ENCODE measurements at regions not wholly inside any gene's neighbourhood (a gene's known extent, or its start where the extent isn't known, plus 50 kb on each side); places are given as distances from the start of the nearest gene placed in this dataset.

DNA sequence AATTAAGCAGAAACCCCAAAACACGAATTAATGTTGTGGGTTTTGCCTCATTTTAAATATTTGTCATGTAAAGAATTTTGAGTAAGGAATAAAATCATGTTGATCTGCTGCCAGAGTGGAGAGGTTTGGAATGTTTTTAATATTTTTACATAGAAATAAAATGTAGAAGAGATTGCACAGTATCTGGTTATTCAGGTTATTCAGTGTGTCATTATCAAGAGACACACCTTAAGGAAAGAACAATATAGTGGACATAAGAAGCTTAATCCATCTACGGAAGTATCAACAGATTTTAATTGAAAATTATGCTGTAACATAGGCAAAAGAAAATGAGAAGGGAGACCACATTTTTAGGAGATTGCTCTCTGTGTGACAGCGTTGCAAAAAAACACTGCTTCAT lies 410.4 kb downstream of the MED10 start:
- Mint-ChIP-seq H3K27me3 (no peaks in the 10 kb centered on the region), H3K4me1 (ENCODE audit: low read depth in 2 of 2) (no peaks in the 10 kb centered on the region), H3K9me3 (peaks cover 11% of the 10 kb centered on the region), H3K36me3 (no peaks in the 10 kb centered on the region), H3K27ac (no peak overlapping the region), H3K4me3 (no peak overlapping the region)
- ATAC-seq = no peak
- DNase-seq (ENCODE audit: low spot score) = no peak

DNA sequence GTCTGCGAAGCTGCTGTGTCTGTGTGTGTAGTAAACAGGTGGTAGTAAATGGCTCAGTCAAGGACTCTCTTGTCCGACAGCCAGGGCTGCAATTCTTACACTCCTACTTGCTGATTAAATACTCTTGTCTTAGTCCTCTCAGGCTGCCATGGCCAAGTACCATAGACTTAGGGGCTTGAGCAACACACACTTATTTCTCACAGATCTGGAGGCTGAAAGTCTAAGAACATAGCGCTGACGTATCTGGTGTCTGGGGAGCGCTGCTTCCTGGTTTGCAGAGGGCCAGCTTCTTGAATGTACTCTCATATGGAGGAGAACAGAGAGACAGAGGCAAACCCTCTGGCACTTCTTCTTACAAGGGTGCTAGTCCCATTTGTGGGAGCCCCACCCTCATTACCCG lies 411.0 kb downstream of the MED10 start:
- DNase-seq (ENCODE audit: low spot score) = no peak
- Mint-ChIP-seq H3K4me1 (ENCODE audit: low read depth in 2 of 2) (no peaks in the 10 kb centered on the region), H3K27ac (no peak overlapping the region), H3K4me3 (no peak overlapping the region), H3K27me3 (no peaks in the 10 kb centered on the region), H3K9me3 (peaks cover 11% of the 10 kb centered on the region), H3K36me3 (no peaks in the 10 kb centered on the region)
- ATAC-seq = no peak

DNA sequence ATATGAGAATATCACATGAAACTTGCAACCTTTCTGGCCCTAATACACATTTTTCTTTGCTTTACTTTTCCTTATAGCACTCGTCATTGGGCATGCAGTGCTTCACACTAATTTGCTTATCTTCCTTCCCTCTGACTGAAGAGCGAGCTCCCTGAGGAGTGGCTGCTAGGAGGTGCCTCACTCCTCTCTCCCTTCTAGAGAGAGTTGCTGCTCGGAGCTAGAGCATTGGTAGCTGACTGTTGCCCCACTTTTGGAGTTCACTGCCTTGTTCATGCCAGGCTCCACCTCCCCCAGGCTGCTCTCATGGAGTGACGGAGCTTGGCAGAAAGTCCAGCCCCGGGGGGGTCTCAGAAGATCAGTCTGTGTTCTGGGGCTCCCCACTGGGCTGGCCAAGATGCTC lies 413.2 kb downstream of the MED10 start:
- Mint-ChIP-seq H3K27ac (no peak overlapping the region), H3K36me3 (no peaks in the 10 kb centered on the region), H3K27me3 (no peaks in the 10 kb centered on the region), H3K4me3 (no peak overlapping the region), H3K4me1 (ENCODE audit: low read depth in 2 of 2) (no peaks in the 10 kb centered on the region), H3K9me3 (peaks cover 11% of the 10 kb centered on the region)
- DNase-seq (ENCODE audit: low spot score) (no peak), ATAC-seq (no peak)

DNA sequence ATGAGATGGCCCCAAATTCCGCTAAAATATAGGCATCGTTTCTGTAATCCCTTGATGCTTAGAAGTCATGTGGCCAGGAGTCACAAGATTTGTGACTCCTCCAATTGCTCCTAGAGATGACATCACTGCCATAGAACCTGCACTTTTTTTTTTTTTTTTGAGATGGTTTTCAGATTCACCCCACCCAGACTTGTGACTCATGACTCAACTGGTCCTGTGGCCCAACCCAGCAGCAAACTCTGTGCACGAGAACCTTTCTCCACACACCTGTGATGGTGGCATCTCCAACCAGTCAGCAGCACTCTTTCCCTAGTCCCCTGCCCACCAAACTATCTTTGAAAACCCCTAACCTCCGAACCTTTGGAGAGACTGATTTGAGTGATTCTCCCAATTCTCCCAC lies 414.0 kb downstream of the MED10 start:
- Mint-ChIP-seq H3K36me3 (no peaks in the 10 kb centered on the region), H3K9me3 (peaks cover 11% of the 10 kb centered on the region), H3K27me3 (no peaks in the 10 kb centered on the region), H3K4me1 (ENCODE audit: low read depth in 2 of 2) (no peaks in the 10 kb centered on the region), H3K4me3 (no peak overlapping the region), H3K27ac (no peak overlapping the region)
- ATAC-seq = no peak
- no peak for DNase-seq (ENCODE audit: low spot score)

DNA sequence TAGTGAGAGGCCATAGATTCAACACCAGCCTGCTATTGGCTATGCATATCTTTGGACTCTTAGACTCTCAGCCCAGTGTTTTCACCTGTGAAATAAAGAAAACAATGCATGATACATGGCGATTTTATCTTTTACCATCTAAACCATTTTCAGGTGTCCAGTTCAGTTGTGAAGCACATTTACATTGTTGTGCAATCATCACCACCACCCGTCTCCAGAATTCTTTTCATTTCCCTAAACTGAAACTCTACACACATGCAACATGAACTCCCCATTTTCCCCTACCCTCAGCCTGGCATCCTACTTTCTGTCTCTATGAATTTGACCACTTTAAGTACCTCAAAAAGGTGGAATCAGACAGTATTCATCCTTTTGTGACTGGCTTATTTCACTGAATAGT lies 420.6 kb downstream of the MED10 start:
- H3K4me3 Mint-ChIP-seq = no peak overlapping the region
- no peaks in the 10 kb centered on the region for H3K27me3 Mint-ChIP-seq
- H3K27ac Mint-ChIP-seq = no peak overlapping the region
- DNase-seq (ENCODE audit: low spot score) (no peak), ATAC-seq (no peak)
- H3K4me1 Mint-ChIP-seq (ENCODE audit: low read depth in 2 of 2) = no peaks in the 10 kb centered on the region
- H3K9me3 Mint-ChIP-seq = peaks cover 5% of the 10 kb centered on the region
- no peaks in the 10 kb centered on the region for H3K36me3 Mint-ChIP-seq

DNA sequence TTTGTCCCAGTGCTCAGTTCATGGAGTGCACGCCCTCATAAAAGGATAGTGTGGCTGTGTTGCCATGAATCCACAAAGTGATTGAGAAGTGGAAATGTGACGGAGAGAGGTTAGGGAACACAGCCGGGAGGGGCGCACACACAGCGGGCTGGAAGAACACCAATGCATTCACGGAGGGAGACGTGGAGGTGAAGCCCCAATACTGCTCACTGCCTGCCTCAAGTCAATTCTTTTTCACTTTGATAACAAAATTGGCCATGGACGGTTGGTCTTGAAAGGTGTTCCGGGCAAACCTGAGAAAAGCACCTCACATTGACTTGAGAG lies 424.1 kb downstream of the MED10 start:
- no peaks in the 10 kb centered on the region for H3K4me1 Mint-ChIP-seq (ENCODE audit: low read depth in 2 of 2)
- H3K4me3 Mint-ChIP-seq = no peak overlapping the region
- peaks cover 9% of the 10 kb centered on the region for H3K9me3 Mint-ChIP-seq
- no peak overlapping the region for H3K27ac Mint-ChIP-seq
- ATAC-seq (no peak), DNase-seq (ENCODE audit: low spot score) (no peak)
- no peaks in the 10 kb centered on the region for H3K27me3 Mint-ChIP-seq
- H3K36me3 Mint-ChIP-seq = no peaks in the 10 kb centered on the region

DNA sequence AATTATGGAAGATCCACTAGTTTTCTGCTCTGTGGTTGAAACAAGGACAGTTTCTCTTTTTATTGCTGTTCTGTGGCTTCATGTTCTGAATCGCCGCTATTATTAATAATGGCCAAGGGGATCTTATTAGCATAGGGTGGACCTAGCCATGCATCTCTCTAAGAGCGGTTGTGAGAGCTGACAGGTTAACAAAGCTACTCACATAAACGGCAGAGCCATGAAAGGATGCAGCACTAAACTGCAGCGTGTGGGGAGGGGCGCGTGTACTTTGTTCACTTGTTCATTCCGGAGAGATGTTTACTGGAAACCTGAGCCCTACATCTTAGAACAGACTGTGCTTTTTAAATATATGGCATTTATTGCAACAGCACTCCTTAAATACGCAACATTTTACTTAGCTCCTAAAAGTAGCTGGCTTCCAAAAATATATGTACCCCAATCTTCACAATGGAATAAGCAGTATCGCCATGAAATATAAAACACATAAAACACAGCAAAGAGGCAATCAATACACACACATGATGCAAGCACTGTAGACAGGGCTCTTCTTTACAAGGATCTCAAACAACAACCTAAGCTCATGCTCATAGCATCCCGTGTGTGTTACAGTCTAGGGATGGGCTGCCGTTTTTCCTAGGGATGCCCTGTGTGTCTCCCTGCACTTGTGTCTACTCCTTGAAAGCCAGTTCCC lies 424.6 kb downstream of the MED10 start:
- Mint-ChIP-seq H3K4me1 (ENCODE audit: low read depth in 2 of 2) (no peaks in the 10 kb centered on the region), H3K27ac (no peak overlapping the region), H3K9me3 (peaks cover 9% of the 10 kb centered on the region), H3K36me3 (no peaks in the 10 kb centered on the region), H3K27me3 (no peaks in the 10 kb centered on the region), H3K4me3 (no peak overlapping the region)
- ATAC-seq (no peak), DNase-seq (ENCODE audit: low spot score) (no peak)

DNA sequence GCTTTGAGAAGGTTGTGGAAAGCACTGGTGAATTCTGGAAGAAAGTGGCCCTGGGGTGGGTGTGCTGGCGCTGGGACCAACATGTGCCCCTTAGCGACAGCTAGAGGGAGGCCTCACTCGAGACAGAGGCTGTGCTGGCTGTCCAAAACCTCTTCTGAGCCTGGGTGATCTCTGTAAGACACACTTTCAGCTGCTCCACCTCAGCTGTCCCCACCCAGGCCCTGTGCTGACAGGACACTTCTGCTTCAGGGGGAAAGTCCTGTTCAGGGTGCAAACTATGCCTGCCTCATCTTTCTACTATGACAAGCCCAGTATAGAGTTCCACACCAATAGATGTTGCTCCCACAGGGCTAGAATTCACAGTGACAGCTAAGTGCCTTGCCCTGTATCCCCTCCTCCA lies 426.4 kb downstream of the MED10 start:
- ATAC-seq = no peak
- Mint-ChIP-seq H3K36me3 (no peaks in the 10 kb centered on the region), H3K4me3 (no peak overlapping the region), H3K4me1 (ENCODE audit: low read depth in 2 of 2) (no peaks in the 10 kb centered on the region), H3K27ac (no peak overlapping the region), H3K27me3 (no peaks in the 10 kb centered on the region), H3K9me3 (peaks cover 9% of the 10 kb centered on the region)
- no peak for DNase-seq (ENCODE audit: low spot score)

- no peak for DNase-seq (ENCODE audit: low spot score)
- H3K4me3 Mint-ChIP-seq = no peak overlapping the region
- H3K4me1 Mint-ChIP-seq (ENCODE audit: low read depth in 2 of 2) = no peaks in the 10 kb centered on the region
- no peak overlapping the region for H3K27ac Mint-ChIP-seq
- no peaks in the 10 kb centered on the region for H3K36me3 Mint-ChIP-seq
- ATAC-seq = no peak
- no peaks in the 10 kb centered on the region for H3K27me3 Mint-ChIP-seq
- H3K9me3 Mint-ChIP-seq = peaks cover 9% of the 10 kb centered on the region
Measured at GRCh38 chr5:5950658-5951057, 427.7 kb downstream of the MED10 start.

DNA sequence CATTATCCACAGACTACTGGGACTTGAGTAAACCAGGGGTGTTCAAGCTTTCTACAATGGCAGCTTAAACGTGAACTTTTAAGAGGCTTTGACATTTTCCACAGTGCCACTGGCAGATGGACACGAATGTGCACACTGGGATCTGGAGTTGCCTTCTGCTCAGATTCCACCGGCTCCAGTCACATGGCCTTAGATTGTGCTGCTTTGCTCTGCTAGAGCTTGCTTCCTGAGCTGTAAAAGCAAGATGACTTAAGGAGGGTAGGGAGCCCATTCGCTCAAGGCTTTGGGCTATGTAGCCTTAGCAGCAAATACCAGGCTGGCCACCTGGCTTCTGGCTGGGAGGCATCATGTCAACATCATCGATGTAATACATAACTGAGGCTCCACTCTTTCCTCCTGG lies 436.9 kb downstream of the MED10 start:
- no peaks in the 10 kb centered on the region for H3K36me3 Mint-ChIP-seq
- peaks cover 0 to 6% of the 10 kb centered on the region in 2 donors for H3K27me3 Mint-ChIP-seq
- no peak overlapping the region for H3K27ac Mint-ChIP-seq
- DNase-seq (ENCODE audit: low spot score) (no peak), ATAC-seq (no peak)
- H3K4me3 Mint-ChIP-seq = no peak overlapping the region
- H3K9me3 Mint-ChIP-seq = peaks cover 8% of the 10 kb centered on the region
- H3K4me1 Mint-ChIP-seq (ENCODE audit: low read depth in 2 of 2) = no peaks in the 10 kb centered on the region

GRCh38 chr5:5939759-5940370 lies 438.5 kb downstream of the MED10 start:
- no peak for ATAC-seq
- Mint-ChIP-seq H3K4me1 (ENCODE audit: low read depth in 2 of 2) (no peaks in the 10 kb centered on the region), H3K36me3 (no peaks in the 10 kb centered on the region), H3K27me3 (peaks cover 0 to 6% of the 10 kb centered on the region in 2 donors), H3K27ac (no peak overlapping the region), H3K4me3 (no peak overlapping the region), H3K9me3 (peaks cover 14% of the 10 kb centered on the region)
- DNase-seq (ENCODE audit: low spot score) = no peak

GRCh38 chr5:5933651-5934050 lies 444.7 kb downstream of the MED10 start:
- Mint-ChIP-seq H3K36me3 (no peaks in the 10 kb centered on the region), H3K27ac (no peak overlapping the region), H3K27me3 (peaks cover 0 to 6% of the 10 kb centered on the region in 2 donors), H3K4me3 (no peak overlapping the region), H3K4me1 (ENCODE audit: low read depth in 2 of 2) (no peaks in the 10 kb centered on the region), H3K9me3 (peaks cover 14% of the 10 kb centered on the region)
- DNase-seq (ENCODE audit: low spot score) (no peak), ATAC-seq (no peak)

DNA sequence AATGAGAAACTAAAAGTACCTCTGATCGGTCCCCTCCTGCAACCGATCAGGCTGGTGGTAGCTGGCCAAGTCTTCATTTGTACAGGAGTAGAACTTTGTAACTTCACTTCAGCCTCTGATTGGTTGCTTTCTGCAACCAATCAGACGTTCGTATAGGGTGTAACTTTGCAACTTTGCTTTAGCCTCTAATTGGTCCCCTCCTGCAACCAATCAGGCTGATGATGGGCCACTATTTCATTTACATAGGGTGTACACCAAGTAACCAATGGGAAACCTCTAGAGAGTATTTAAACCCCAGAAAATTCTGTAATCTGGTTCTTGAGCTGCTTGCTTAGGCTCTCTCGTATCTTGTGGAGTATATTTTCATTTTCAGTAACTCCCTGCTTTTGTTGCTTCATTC lies 445.5 kb downstream of the MED10 start:
- Mint-ChIP-seq H3K4me3 (no peak overlapping the region), H3K27me3 (peaks cover 0 to 4% of the 10 kb centered on the region in 2 donors), H3K9me3 (peaks cover 13% of the 10 kb centered on the region), H3K4me1 (ENCODE audit: low read depth in 2 of 2) (no peaks in the 10 kb centered on the region), H3K27ac (no peak overlapping the region), H3K36me3 (no peaks in the 10 kb centered on the region)
- ATAC-seq = no peak
- DNase-seq (ENCODE audit: low spot score) = no peak

GRCh38 chr5:5930561-5930960 lies 447.8 kb downstream of the MED10 start:
- Mint-ChIP-seq H3K36me3 (no peaks in the 10 kb centered on the region), H3K27me3 (no peaks in the 10 kb centered on the region), H3K9me3 (peaks cover 4% of the 10 kb centered on the region), H3K4me1 (ENCODE audit: low read depth in 2 of 2) (no peaks in the 10 kb centered on the region), H3K27ac (no peak overlapping the region), H3K4me3 (no peak overlapping the region)
- no peak for DNase-seq (ENCODE audit: low spot score)
- ATAC-seq = no peak

Data from natural killer cell treated with Interleukin-12 subunit alpha and Interleukin-12 subunit beta and Interleukin-15 and Interleukin-18, amount 100 ng/mL, for 72 hours (primary cell).